ENCODE measurements at regions not wholly inside any gene's neighbourhood (a gene's known extent, or its start where the extent isn't known, plus 50 kb on each side); places are given as distances from the start of the nearest gene placed in this dataset.

DNA sequence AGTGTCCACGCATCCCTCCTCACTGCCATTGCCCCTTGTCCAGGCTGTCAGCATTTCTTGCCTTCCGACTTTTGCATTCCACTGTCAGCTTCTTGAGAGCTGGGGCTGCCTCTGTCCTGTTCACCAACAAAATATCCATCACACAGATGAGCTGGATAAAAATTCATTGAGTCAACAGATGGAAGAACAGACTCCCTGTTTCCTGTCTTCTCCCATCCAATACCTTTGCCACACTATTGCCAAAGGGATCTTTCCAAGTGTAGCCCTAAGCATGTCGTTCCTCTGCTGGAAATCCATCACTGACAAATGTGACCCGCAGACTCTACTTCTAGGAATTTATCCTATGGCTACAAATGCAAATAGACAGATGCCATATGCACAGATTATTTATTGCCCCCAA lies 78.0 kb upstream of the PJA1 start:
- no peak overlapping the region for H3K27ac ChIP-seq (ENCODE audit: insufficient read depth in 1 of 2, low read depth in 1 of 2, low read length in 2 of 2, poor library complexity in 1 of 2, severe bottlenecking in 2 of 2)
- peaks cover 0 to 9% (median 0%) of the 10 kb centered on the region in 5 experiments for H3K27me3 ChIP-seq (replicated peaks in 2 of 5; ENCODE audit: control insufficient read depth in 4 of 5, insufficient read depth in 5 of 5, low read length in 4 of 5)
- H3K4me3 ChIP-seq (ENCODE audit: control insufficient read depth in 1 of 7, extremely low read depth in 1 of 7, insufficient read depth in 4 of 7, low read depth in 2 of 7, low read length in 6 of 7): no peak overlapping the region
- CTCF ChIA-PET: no interaction called here
- no peaks in the 10 kb centered on the region for H3K4me1 ChIP-seq (ENCODE audit: control extremely low read depth in 1 of 4, control insufficient read depth in 4 of 4, insufficient read depth in 4 of 4, low read length in 3 of 4)
- 73% methylated on average over 4 of the region's 4 CpGs for WGBS (ENCODE audit: insufficient coverage)
- no peaks in the 10 kb centered on the region for H3K9me3 ChIP-seq (ENCODE audit: control extremely low read depth in 1 of 5, control insufficient read depth in 4 of 5, insufficient read depth in 2 of 5, low read depth in 1 of 5, low read length in 4 of 5)
- no peak for DNase-seq
- H3K36me3 ChIP-seq (ENCODE audit: control insufficient read depth in 4 of 4, insufficient read depth in 4 of 4, low read length in 3 of 4): no peaks in the 10 kb centered on the region
- POLR2A ChIA-PET: no interaction called here

DNA sequence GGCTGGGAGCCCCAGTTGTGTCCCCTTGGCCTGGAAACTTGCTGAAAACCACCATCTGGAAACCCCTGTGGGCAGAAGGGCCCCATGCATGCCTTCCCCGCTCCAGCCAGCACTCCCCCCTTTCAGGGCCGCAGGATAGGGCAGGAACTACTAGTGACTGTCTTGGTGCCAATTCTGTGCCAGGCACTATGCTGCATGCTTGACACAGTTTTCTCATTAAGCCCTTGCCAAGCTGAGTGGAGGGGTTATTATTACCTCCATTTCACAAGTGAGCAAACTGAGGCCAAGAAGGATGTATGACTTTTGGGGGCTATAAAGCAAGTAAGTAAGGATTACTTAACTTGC lies 73.6 kb upstream of the PJA1 start:
- POLR2A ChIA-PET: no interaction called here
- Histone ChIP-seq H3K27ac (ENCODE audit: insufficient read depth in 1 of 2, low read depth in 1 of 2, low read length in 2 of 2, poor library complexity in 1 of 2, severe bottlenecking in 2 of 2) (no peak overlapping the region), H3K4me3 (ENCODE audit: control insufficient read depth in 1 of 7, extremely low read depth in 1 of 7, insufficient read depth in 4 of 7, low read depth in 2 of 7, low read length in 6 of 7) (no peak overlapping the region), H3K36me3 (ENCODE audit: control insufficient read depth in 4 of 4, insufficient read depth in 4 of 4, low read length in 3 of 4) (no peaks in the 10 kb centered on the region), H3K9me3 (ENCODE audit: control extremely low read depth in 1 of 5, control insufficient read depth in 4 of 5, insufficient read depth in 2 of 5, low read depth in 1 of 5, low read length in 4 of 5) (no peaks in the 10 kb centered on the region), H3K27me3 (replicated peaks in 2 of 5; ENCODE audit: control insufficient read depth in 4 of 5, insufficient read depth in 5 of 5, low read length in 4 of 5) (peaks cover 0 to 22% (median 0%) of the 10 kb centered on the region in 5 experiments), H3K4me1 (ENCODE audit: control extremely low read depth in 1 of 4, control insufficient read depth in 4 of 4, insufficient read depth in 4 of 4, low read length in 3 of 4) (no peaks in the 10 kb centered on the region)
- 78% methylated on average over 2 of the region's 2 CpGs for WGBS (ENCODE audit: insufficient coverage)
- CTCF ChIA-PET: no interaction called here
- DNase-seq: no peak

DNA sequence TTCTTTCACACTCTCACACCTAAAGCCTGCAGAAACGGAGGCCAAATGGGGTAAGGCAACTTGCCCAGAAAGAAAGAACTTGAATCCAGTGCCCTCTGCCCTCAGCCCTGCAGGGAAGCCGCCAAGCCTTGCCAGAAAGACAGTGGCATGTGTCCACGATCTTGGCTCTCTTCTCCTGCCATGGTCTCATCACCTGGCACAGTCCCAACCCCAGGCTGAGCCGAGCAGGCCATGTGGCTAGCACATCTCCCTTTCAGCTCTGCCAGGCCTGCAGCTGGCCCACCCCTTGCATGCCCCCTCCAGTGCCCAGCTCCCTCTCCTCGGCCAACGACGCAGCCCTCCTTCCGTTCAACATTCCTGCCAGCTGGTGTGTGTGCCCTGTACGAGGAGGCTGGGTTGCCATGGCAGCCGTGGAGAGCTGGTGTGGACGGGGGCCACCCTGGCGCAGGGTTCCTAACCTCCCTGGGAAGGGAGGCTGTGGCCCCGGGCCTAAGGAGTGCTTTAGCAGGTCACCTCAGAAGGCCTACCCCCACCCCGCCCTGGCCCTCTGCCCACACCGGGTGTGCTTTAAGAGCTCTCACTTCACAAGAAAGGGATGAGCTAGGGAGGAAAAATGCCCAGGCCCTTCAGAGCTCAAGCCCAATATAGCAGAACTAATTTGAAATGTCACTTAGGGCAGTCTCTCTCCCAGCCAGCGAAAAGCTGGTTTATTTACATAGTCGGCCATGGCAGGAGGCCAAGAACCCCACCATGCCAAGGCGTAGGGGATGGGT lies 73.0 kb upstream of the PJA1 start:
- Histone ChIP-seq H3K4me1 (ENCODE audit: control extremely low read depth in 1 of 4, control insufficient read depth in 4 of 4, insufficient read depth in 4 of 4, low read length in 3 of 4) (no peaks in the 10 kb centered on the region), H3K4me3 (ENCODE audit: control insufficient read depth in 1 of 7, extremely low read depth in 1 of 7, insufficient read depth in 4 of 7, low read depth in 2 of 7, low read length in 6 of 7) (no peak overlapping the region), H3K36me3 (ENCODE audit: control insufficient read depth in 4 of 4, insufficient read depth in 4 of 4, low read length in 3 of 4) (no peaks in the 10 kb centered on the region), H3K27ac (ENCODE audit: insufficient read depth in 1 of 2, low read depth in 1 of 2, low read length in 2 of 2, poor library complexity in 1 of 2, severe bottlenecking in 2 of 2) (no peak overlapping the region), H3K9me3 (ENCODE audit: control extremely low read depth in 1 of 5, control insufficient read depth in 4 of 5, insufficient read depth in 2 of 5, low read depth in 1 of 5, low read length in 4 of 5) (no peaks in the 10 kb centered on the region), H3K27me3 (replicated peaks in 2 of 5; ENCODE audit: control insufficient read depth in 4 of 5, insufficient read depth in 5 of 5, low read length in 4 of 5) (peaks cover 0 to 22% (median 0%) of the 10 kb centered on the region in 5 experiments)
- 70% methylated on average over 9 of the region's 18 CpGs for WGBS (ENCODE audit: insufficient coverage)
- no peak for DNase-seq
- ChIA-PET CTCF (interaction anchor here (1.0 kb wide), 1 partner anchor 16 kb away, joined by 4 read pairs; no protein-coding TSS in a partner anchor), POLR2A (no interaction called here)

DNA sequence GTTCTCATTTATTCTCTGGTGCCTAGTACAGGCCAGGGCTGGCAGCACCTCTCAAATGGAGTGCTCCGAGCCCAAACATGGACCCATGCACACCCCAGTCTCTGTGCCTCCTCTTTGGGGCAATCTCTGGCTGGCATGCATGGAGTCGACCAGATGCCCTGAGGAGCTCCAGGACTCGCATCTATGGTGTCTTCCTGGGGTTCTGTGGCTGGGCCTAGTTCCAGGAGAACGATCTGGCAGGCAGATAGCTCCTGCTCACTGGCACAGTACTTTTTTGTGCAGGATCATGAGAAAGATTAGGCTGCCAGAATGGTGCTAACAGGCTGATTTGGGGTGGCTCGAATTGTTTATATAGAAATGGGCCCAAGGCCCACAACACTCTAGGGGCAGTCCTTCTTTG lies 72.0 kb upstream of the PJA1 start:
- Histone ChIP-seq H3K9me3 (ENCODE audit: control extremely low read depth in 1 of 5, control insufficient read depth in 4 of 5, insufficient read depth in 2 of 5, low read depth in 1 of 5, low read length in 4 of 5) (no peaks in the 10 kb centered on the region), H3K27me3 (replicated peaks in 2 of 5; ENCODE audit: control insufficient read depth in 4 of 5, insufficient read depth in 5 of 5, low read length in 4 of 5) (peaks cover 0 to 22% (median 0%) of the 10 kb centered on the region in 5 experiments), H3K4me3 (ENCODE audit: control insufficient read depth in 1 of 7, extremely low read depth in 1 of 7, insufficient read depth in 4 of 7, low read depth in 2 of 7, low read length in 6 of 7) (no peak overlapping the region), H3K36me3 (ENCODE audit: control insufficient read depth in 4 of 4, insufficient read depth in 4 of 4, low read length in 3 of 4) (no peaks in the 10 kb centered on the region), H3K4me1 (ENCODE audit: control extremely low read depth in 1 of 4, control insufficient read depth in 4 of 4, insufficient read depth in 4 of 4, low read length in 3 of 4) (no peaks in the 10 kb centered on the region), H3K27ac (ENCODE audit: insufficient read depth in 1 of 2, low read depth in 1 of 2, low read length in 2 of 2, poor library complexity in 1 of 2, severe bottlenecking in 2 of 2) (no peak overlapping the region)
- ChIA-PET CTCF (interaction anchor here (1.0 kb wide), 1 partner anchor 15 kb away, joined by 4 read pairs; no protein-coding TSS in a partner anchor), POLR2A (no interaction called here)
- WGBS (ENCODE audit: insufficient coverage): 74% methylated on average over 5 of the region's 5 CpGs
- DNase-seq: no peak

- Histone ChIP-seq H3K4me3 (ENCODE audit: control insufficient read depth in 1 of 7, extremely low read depth in 1 of 7, insufficient read depth in 4 of 7, low read depth in 2 of 7, low read length in 6 of 7) (no peak overlapping the region), H3K4me1 (ENCODE audit: control extremely low read depth in 1 of 4, control insufficient read depth in 4 of 4, insufficient read depth in 4 of 4, low read length in 3 of 4) (no peaks in the 10 kb centered on the region), H3K27me3 (replicated peaks in 2 of 5; ENCODE audit: control insufficient read depth in 4 of 5, insufficient read depth in 5 of 5, low read length in 4 of 5) (peaks cover 0 to 22% (median 0%) of the 10 kb centered on the region in 5 experiments), H3K27ac (ENCODE audit: insufficient read depth in 1 of 2, low read depth in 1 of 2, low read length in 2 of 2, poor library complexity in 1 of 2, severe bottlenecking in 2 of 2) (no peak overlapping the region), H3K9me3 (ENCODE audit: control extremely low read depth in 1 of 5, control insufficient read depth in 4 of 5, insufficient read depth in 2 of 5, low read depth in 1 of 5, low read length in 4 of 5) (no peaks in the 10 kb centered on the region), H3K36me3 (ENCODE audit: control insufficient read depth in 4 of 4, insufficient read depth in 4 of 4, low read length in 3 of 4) (no peaks in the 10 kb centered on the region)
- ChIA-PET CTCF (no interaction called here), POLR2A (no interaction called here)
- 67% methylated on average over 2 of the region's 2 CpGs for WGBS (ENCODE audit: insufficient coverage)
- DNase-seq: no peak
These were observed 71.4 kb upstream of the PJA1 start for GRCh38 chrX:69236641-69237040.

DNA sequence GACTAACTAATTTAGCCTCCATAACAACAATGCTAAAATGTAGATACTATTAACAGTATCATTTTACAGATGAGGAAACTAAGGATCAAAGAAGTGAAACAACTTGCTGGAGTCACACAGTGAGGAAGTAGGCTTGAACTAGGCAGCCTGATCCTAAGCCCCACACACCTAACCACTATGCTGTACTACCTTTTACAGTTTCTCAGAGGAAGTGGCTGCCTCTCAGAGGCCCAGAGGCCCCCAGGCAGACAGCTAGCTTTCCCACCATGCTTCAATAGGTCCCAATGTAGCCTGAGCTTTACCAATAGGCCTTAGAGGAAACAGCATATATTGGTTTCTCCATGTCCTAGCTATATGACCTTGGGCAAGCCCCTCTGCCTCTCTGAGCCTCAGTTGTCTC lies 69.4 kb upstream of the PJA1 start:
- H3K4me1 ChIP-seq (ENCODE audit: control extremely low read depth in 1 of 4, control insufficient read depth in 4 of 4, insufficient read depth in 4 of 4, low read length in 3 of 4): no peaks in the 10 kb centered on the region
- H3K4me3 ChIP-seq (ENCODE audit: control insufficient read depth in 1 of 7, extremely low read depth in 1 of 7, insufficient read depth in 4 of 7, low read depth in 2 of 7, low read length in 6 of 7): no peak overlapping the region
- H3K27me3 ChIP-seq (replicated peaks in 2 of 5; ENCODE audit: control insufficient read depth in 4 of 5, insufficient read depth in 5 of 5, low read length in 4 of 5): peaks cover 0 to 17% (median 0%) of the 10 kb centered on the region in 5 experiments
- DNase-seq: no peak
- ChIA-PET CTCF (interaction anchor here (1.5 kb wide), 1 partner anchor 12 kb away, joined by 5 read pairs; no protein-coding TSS in a partner anchor), POLR2A (no interaction called here)
- no peaks in the 10 kb centered on the region for H3K9me3 ChIP-seq (ENCODE audit: control extremely low read depth in 1 of 5, control insufficient read depth in 4 of 5, insufficient read depth in 2 of 5, low read depth in 1 of 5, low read length in 4 of 5)
- H3K36me3 ChIP-seq (ENCODE audit: control insufficient read depth in 4 of 4, insufficient read depth in 4 of 4, low read length in 3 of 4): no peaks in the 10 kb centered on the region
- no peak overlapping the region for H3K27ac ChIP-seq (ENCODE audit: insufficient read depth in 1 of 2, low read depth in 1 of 2, low read length in 2 of 2, poor library complexity in 1 of 2, severe bottlenecking in 2 of 2)

GRCh38 chrX:69232945-69233344 lies 67.7 kb upstream of the PJA1 start:
- H3K27ac ChIP-seq (ENCODE audit: insufficient read depth in 1 of 2, low read depth in 1 of 2, low read length in 2 of 2, poor library complexity in 1 of 2, severe bottlenecking in 2 of 2): no peak overlapping the region
- H3K4me1 ChIP-seq (ENCODE audit: control extremely low read depth in 1 of 4, control insufficient read depth in 4 of 4, insufficient read depth in 4 of 4, low read length in 3 of 4): no peaks in the 10 kb centered on the region
- POLR2A ChIA-PET: no interaction called here
- CTCF ChIA-PET: interaction anchor here (0.6 to 1.0 kb wide), 2 partner anchors 140 to 726 kb away, joined by 3 read pairs; no protein-coding TSS in a partner anchor
- DNase-seq: peak in 1 of 3 donors; percentile 29
- H3K36me3 ChIP-seq (ENCODE audit: control insufficient read depth in 4 of 4, insufficient read depth in 4 of 4, low read length in 3 of 4): no peaks in the 10 kb centered on the region
- no peaks in the 10 kb centered on the region for H3K9me3 ChIP-seq (ENCODE audit: control extremely low read depth in 1 of 5, control insufficient read depth in 4 of 5, insufficient read depth in 2 of 5, low read depth in 1 of 5, low read length in 4 of 5)
- peaks cover 0 to 20% (median 3%) of the 10 kb centered on the region in 5 experiments for H3K27me3 ChIP-seq (replicated peaks in 2 of 5; ENCODE audit: control insufficient read depth in 4 of 5, insufficient read depth in 5 of 5, low read length in 4 of 5)
- H3K4me3 ChIP-seq (ENCODE audit: control insufficient read depth in 1 of 7, extremely low read depth in 1 of 7, insufficient read depth in 4 of 7, low read depth in 2 of 7, low read length in 6 of 7): no peak overlapping the region
- 73% methylated on average over 3 of the region's 3 CpGs for WGBS (ENCODE audit: insufficient coverage)
